ENCODE measurements at regions not wholly inside any gene's neighbourhood (a gene's known extent, or its start where the extent isn't known, plus 50 kb on each side); places are given as distances from the start of the nearest gene placed in this dataset.

GRCh38 chr18:21955757-21956652, 213.4 kb upstream of the GATA6 start:
- Histone ChIP-seq H4K20me1 (ENCODE audit: insufficient read depth, poor library complexity, severe bottlenecking) (no peaks in the 10 kb centered on the region), H3K4me1 (ENCODE audit: insufficient read depth) (no peaks in the 10 kb centered on the region), H3K9me3 (ENCODE audit: low read depth) (no peaks in the 10 kb centered on the region), H2AFZ (no peak overlapping the region), H3K4me2 (no peak overlapping the region), H3K36me3 (replicated peaks; ENCODE audit: insufficient read depth, low read depth) (no peaks in the 10 kb centered on the region), H3K79me2 (no peaks in the 10 kb centered on the region), H3K9me2 (replicated peaks; ENCODE audit: insufficient read depth) (no peaks in the 10 kb centered on the region), H3K27ac (no peak overlapping the region), H3K4me3 (no peak overlapping the region), H3K27me3 (no peaks in the 10 kb centered on the region)
- 48% methylated on average over 8 of the region's 8 CpGs for WGBS (ENCODE audit: low lambda C conversion rate, missing lambda C conversion rate)
- peak; percentile 84 for TF ChIP-seq CTCF (IDR thresholded peaks at IDR 0.05; ENCODE audit: poor library complexity)
- no peak for TF ChIP-seq EZH2 (IDR thresholded peaks at IDR 0.05; ENCODE audit: borderline replicate concordance)
- DNase-seq (ENCODE audit: low spot score) = peak; percentile 87

- no peaks in the 10 kb centered on the region for H3K36me3 ChIP-seq (replicated peaks; ENCODE audit: insufficient read depth, low read depth)
- H3K27ac ChIP-seq = peak overlapping the region; percentile 61
- no peaks in the 10 kb centered on the region for H3K9me3 ChIP-seq (ENCODE audit: low read depth)
- no peak overlapping the region for H3K4me3 ChIP-seq
- H3K79me2 ChIP-seq = no peaks in the 10 kb centered on the region
- H2AFZ ChIP-seq = no peak overlapping the region
- TF ChIP-seq EZH2phosphoT487 (IDR thresholded peaks at IDR 0.05; ENCODE audit: low read depth, severe bottlenecking, unreplicated experiment) (no peak), CTCF (IDR thresholded peaks at IDR 0.05; ENCODE audit: poor library complexity) (no peak), EZH2 (IDR thresholded peaks at IDR 0.05; ENCODE audit: borderline replicate concordance) (no peak)
- H3K4me2 ChIP-seq = peak overlapping the region; percentile 9
- no peaks in the 10 kb centered on the region for H3K4me1 ChIP-seq (ENCODE audit: insufficient read depth)
- H4K20me1 ChIP-seq (ENCODE audit: insufficient read depth, poor library complexity, severe bottlenecking) = no peaks in the 10 kb centered on the region
- WGBS (ENCODE audit: low lambda C conversion rate, missing lambda C conversion rate) = 68% methylated on average over 8 of the region's 8 CpGs
- H3K9me2 ChIP-seq (replicated peaks; ENCODE audit: insufficient read depth) = no peaks in the 10 kb centered on the region
- H3K27me3 ChIP-seq = no peaks in the 10 kb centered on the region
- DNase-seq (ENCODE audit: low spot score) = peak; percentile 39
These were observed 211.1 kb upstream of the GATA6 start for GRCh38 chr18:21958263-21958662.

GRCh38 chr18:21958707-21959450, 210.5 kb upstream of the GATA6 start:
- H2AFZ ChIP-seq = no peak overlapping the region
- no peaks in the 10 kb centered on the region for H3K27me3 ChIP-seq
- H3K4me2 ChIP-seq = peak overlapping the region; percentile 9
- no peak for DNase-seq (ENCODE audit: low spot score)
- H4K20me1 ChIP-seq (ENCODE audit: insufficient read depth, poor library complexity, severe bottlenecking) = no peaks in the 10 kb centered on the region
- H3K79me2 ChIP-seq = no peaks in the 10 kb centered on the region
- no peaks in the 10 kb centered on the region for H3K36me3 ChIP-seq (replicated peaks; ENCODE audit: insufficient read depth, low read depth)
- no peak overlapping the region for H3K4me3 ChIP-seq
- WGBS (ENCODE audit: low lambda C conversion rate, missing lambda C conversion rate) = 93% methylated on average over 5 of the region's 5 CpGs
- H3K9me2 ChIP-seq (replicated peaks; ENCODE audit: insufficient read depth) = no peaks in the 10 kb centered on the region
- TF ChIP-seq EZH2phosphoT487 (IDR thresholded peaks at IDR 0.05; ENCODE audit: low read depth, severe bottlenecking, unreplicated experiment) (no peak), EZH2 (IDR thresholded peaks at IDR 0.05; ENCODE audit: borderline replicate concordance) (no peak), CTCF (IDR thresholded peaks at IDR 0.05; ENCODE audit: poor library complexity) (no peak)
- H3K27ac ChIP-seq = peak overlapping the region; percentile 57
- H3K9me3 ChIP-seq (ENCODE audit: low read depth) = no peaks in the 10 kb centered on the region
- H3K4me1 ChIP-seq (ENCODE audit: insufficient read depth) = no peaks in the 10 kb centered on the region

All from hepatocyte (in vitro differentiated cells).